Caco-2 (cell line): ENCODE measurements at regions not wholly inside any gene's neighbourhood (a gene's known extent, or its start where the extent isn't known, plus 50 kb on each side); places are given as distances from the start of the nearest gene placed in this dataset.

Source experiments
- BruUV-seq: library from RNA; stranded (reverse); fragments of 400-500 nt; replicated peaks from 2 replicates; lab custom pipeline; 2021; lab: Mats Ljungman, UMichigan
- CTCF ChIA-PET: fragments of 300-600 bp; sonication (Branson Sonifier 250); formaldehyde crosslinking; loops from one replicate; lab custom pipeline; 2022; ENCODE audit warnings: antibody characterized with exemption; lab: Charles Lee
- POLR2A ChIA-PET: fragments of 300-600 bp; sonication (Branson Sonifier 250); formaldehyde crosslinking; loops from one replicate; lab custom pipeline; 2022; ENCODE audit warnings: antibody characterized with exemption; lab: Charles Lee
- DNase-seq, 2 experiments: peaks; one replicate each; pipeline versions ENCODE4 v3.0.0 to v3.0.0-alpha.2; 2020 to 2022
- H3K27me3 ChIP-seq: replicated peaks from 2 replicates; pipeline ENCODE4 v1.6.0; 2011; ENCODE audit warnings: low read length; ENCODE audit not compliant: control insufficient read depth, insufficient read depth
- H3K36me3 ChIP-seq: 2 replicates; pipeline ENCODE4 v1.5.1; 2011; ENCODE audit warnings: low read length; ENCODE audit not compliant: control insufficient read depth, insufficient read depth
- H3K4me1 ChIP-seq: fragments of 250-450 bp; sonication (Bioruptor Pico); 2 replicates; pipeline ENCODE4 v1.5.1; 2020; ENCODE audit warnings: mild to moderate bottlenecking
- H3K4me3 ChIP-seq: 2 replicates; pipeline ENCODE4 v1.5.1; 2011; ENCODE audit warnings: low read depth, mild to moderate bottlenecking, control low read depth, low read length
- H3K9me3 ChIP-seq: fragments of 250-450 bp; sonication (Bioruptor Pico); 2 replicates; pipeline ENCODE4 v1.5.1; 2020; ENCODE audit warnings: mild to moderate bottlenecking, moderate library complexity
- H3K27ac Mint-ChIP-seq: one replicate; pipeline ENCODE4 v1.8.0; 2022; ENCODE audit warnings: mixed read lengths; ENCODE audit not compliant: unreplicated experiment
- H3K27me3 Mint-ChIP-seq: one replicate; pipeline ENCODE4 v1.8.0; 2022; ENCODE audit warnings: mixed read lengths; ENCODE audit not compliant: insufficient read depth, unreplicated experiment
- H3K36me3 Mint-ChIP-seq: one replicate; pipeline ENCODE4 v1.8.0; 2022; ENCODE audit warnings: mild to moderate bottlenecking, mixed read lengths; ENCODE audit not compliant: insufficient read depth, unreplicated experiment
- H3K4me1 Mint-ChIP-seq: one replicate; pipeline ENCODE4 v1.8.0; 2022; ENCODE audit warnings: low read depth, mixed read lengths; ENCODE audit not compliant: unreplicated experiment
- H3K4me3 Mint-ChIP-seq: one replicate; pipeline ENCODE4 v1.8.0; 2022; ENCODE audit warnings: mild to moderate bottlenecking, moderate library complexity, mixed read lengths; ENCODE audit not compliant: unreplicated experiment
- H3K9me3 Mint-ChIP-seq: one replicate; pipeline ENCODE4 v1.8.0; 2022; ENCODE audit warnings: mixed read lengths; ENCODE audit not compliant: unreplicated experiment
- CTCF ChIP-seq, 2 experiments: fragments of 200-600 bp in 1 of 2; IDR thresholded peaks; 1 replicate in 1 of 2; 2 replicates in 1 of 2; pipeline versions ENCODE4 v1.5.1 to v1.8.0; 2011 to 2022; ENCODE audit warnings: antibody characterized with exemption in 1 of 2, control low read depth in 1 of 2, inconsistent platforms in 1 of 2, low read depth in 1 of 2, low read length in 1 of 2, mild to moderate bottlenecking in 1 of 2, moderate library complexity in 1 of 2; ENCODE audit not compliant: insufficient read depth in 1 of 2, severe bottlenecking in 1 of 2, unreplicated experiment in 1 of 2
- intact Hi-C: fragments of 100-400 bp; cut with micrococcal nuclease; formaldehyde crosslinking; loops from one replicate; pipeline ENCODE4 v1.10.0; 2022; ENCODE audit not compliant: unreplicated experiment

GRCh38 chr2:220660277-220661145, 911.6 kb downstream of the EPHA4 start:
- no peaks in the 10 kb centered on the region for H3K4me1 Mint-ChIP-seq
- Histone ChIP-seq H3K9me3 (no peaks in the 10 kb centered on the region), H3K4me3 (no peak overlapping the region), H3K4me1 (no peaks in the 10 kb centered on the region), H3K36me3 (no peaks in the 10 kb centered on the region), H3K27me3 (no peaks in the 10 kb centered on the region)
- no peak overlapping the region for H3K4me3 Mint-ChIP-seq
- no peak overlapping the region for H3K27ac Mint-ChIP-seq
- DNase-seq: no peak
- H3K36me3 Mint-ChIP-seq: no peaks in the 10 kb centered on the region
- no peak for TF ChIP-seq CTCF (IDR thresholded peaks at IDR 0.05; ENCODE audit: insufficient read depth in 1 of 2, low read depth in 1 of 2, low read length in 1 of 2, severe bottlenecking in 1 of 2, unreplicated experiment in 1 of 2)
- H3K27me3 Mint-ChIP-seq: peaks cover 15% of the 10 kb centered on the region
- no TSS peak for BruUV-seq
- intact Hi-C loops: no loop called here
- no peaks in the 10 kb centered on the region for H3K9me3 Mint-ChIP-seq
- ChIA-PET CTCF (interaction anchor here (0.6 kb wide), 1 partner anchor 312 kb away, joined by 3 read pairs; no protein-coding TSS in a partner anchor), POLR2A (no interaction called here)

- Mint-ChIP-seq H3K9me3 (no peaks in the 10 kb centered on the region), H3K27ac (no peak overlapping the region), H3K36me3 (no peaks in the 10 kb centered on the region), H3K4me3 (no peak overlapping the region), H3K4me1 (no peaks in the 10 kb centered on the region), H3K27me3 (peaks cover 27% of the 10 kb centered on the region)
- no TSS peak for BruUV-seq
- Histone ChIP-seq H3K9me3 (no peaks in the 10 kb centered on the region), H3K27me3 (no peaks in the 10 kb centered on the region), H3K4me3 (no peak overlapping the region), H3K36me3 (no peaks in the 10 kb centered on the region), H3K4me1 (no peaks in the 10 kb centered on the region)
- ChIA-PET POLR2A (no interaction called here), CTCF (no interaction called here)
- intact Hi-C loops: no loop called here
- TF ChIP-seq CTCF (IDR thresholded peaks at IDR 0.05; ENCODE audit: insufficient read depth in 1 of 2, low read depth in 1 of 2, low read length in 1 of 2, severe bottlenecking in 1 of 2, unreplicated experiment in 1 of 2): no peak
- DNase-seq: no peak
Measured at GRCh38 chr2:220662431-220662830, 909.7 kb downstream of the EPHA4 start.

- no peak overlapping the region for H3K27ac Mint-ChIP-seq
- POLR2A ChIA-PET: no interaction called here
- no peak overlapping the region for H3K4me3 Mint-ChIP-seq
Measured at GRCh38 chr2:220663065-220663464, 909.0 kb downstream of the EPHA4 start.

More at GRCh38 chr2:220663065-220663464, 909.0 kb downstream of the EPHA4 start:
- CTCF ChIA-PET: no interaction called here
- intact Hi-C loops: no loop called here
- no peaks in the 10 kb centered on the region for H3K36me3 Mint-ChIP-seq
- Histone ChIP-seq H3K27me3 (no peaks in the 10 kb centered on the region), H3K9me3 (no peaks in the 10 kb centered on the region), H3K4me3 (no peak overlapping the region), H3K36me3 (no peaks in the 10 kb centered on the region), H3K4me1 (no peaks in the 10 kb centered on the region)
- peaks cover 27% of the 10 kb centered on the region for H3K27me3 Mint-ChIP-seq
- no peak for TF ChIP-seq CTCF (IDR thresholded peaks at IDR 0.05; ENCODE audit: insufficient read depth in 1 of 2, low read depth in 1 of 2, low read length in 1 of 2, severe bottlenecking in 1 of 2, unreplicated experiment in 1 of 2)
- no peak for DNase-seq
- no peaks in the 10 kb centered on the region for H3K4me1 Mint-ChIP-seq
- BruUV-seq: no TSS peak
- H3K9me3 Mint-ChIP-seq: peaks cover under 1% of the 10 kb centered on the region
